HG03060 (cell line): ENCODE measurements at regions not wholly inside any gene's neighbourhood (a gene's known extent, or its start where the extent isn't known, plus 50 kb on each side); places are given as distances from the start of the nearest gene placed in this dataset.
A peak's percentile ranks its signal among the peaks of the same experiment; 100 is the strongest.

Source experiments
- ATAC-seq: cut with Tn5 transposase; IDR thresholded peaks from one replicate; pipeline ENCODE4 v1.9.1; 2021; ENCODE audit warnings: low read depth, moderate number of reproducible peaks; ENCODE audit not compliant: unreplicated experiment

DNA sequence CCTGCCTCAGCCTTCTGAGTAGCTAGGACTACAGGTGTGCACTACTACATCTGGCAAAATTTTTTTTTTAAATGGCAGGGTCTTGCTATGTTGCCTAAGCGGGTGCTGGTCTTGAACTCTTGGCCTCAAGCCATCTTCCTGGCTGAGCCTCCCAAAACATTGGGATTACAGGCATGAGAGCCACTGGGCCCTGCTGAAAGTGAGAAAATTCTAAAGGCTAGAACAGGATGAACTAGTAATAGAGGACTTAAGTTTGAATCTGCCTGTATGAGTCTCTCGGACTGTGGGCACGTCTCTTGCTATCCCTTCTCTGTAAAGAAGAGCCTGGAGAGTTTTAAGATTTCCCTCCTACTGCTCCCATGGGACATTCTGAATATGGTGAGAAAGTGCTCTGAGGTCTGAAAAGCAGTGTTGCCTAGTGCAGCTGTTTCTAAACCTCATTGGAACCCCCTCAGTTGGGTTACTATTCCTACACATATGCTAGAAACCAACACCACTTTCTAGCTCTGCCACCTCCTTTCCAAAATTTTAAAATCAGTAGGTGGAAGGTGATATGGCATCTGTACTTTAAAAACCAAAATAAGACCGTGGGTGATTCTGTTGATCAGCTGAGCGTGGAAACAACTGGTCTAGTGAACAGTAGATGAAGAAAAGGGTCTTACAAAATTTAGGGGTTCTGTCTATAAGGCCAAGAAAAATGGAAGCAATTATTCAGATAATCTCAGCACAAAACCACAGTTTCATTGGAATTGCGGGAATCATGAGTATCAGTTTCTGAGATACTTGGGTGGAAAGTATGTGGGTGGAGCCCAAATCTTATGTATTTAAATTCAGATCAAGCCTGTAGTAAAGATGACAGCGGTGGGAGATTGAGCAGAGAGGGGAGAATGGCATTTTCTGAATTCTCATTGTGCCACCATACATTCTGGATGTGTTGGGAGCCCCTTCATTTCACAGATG, 259.8 kb upstream of the CXCR4 start:
- no peak for ATAC-seq

- ATAC-seq = no peak
Measured at GRCh38 chr2:136376798-136377211, 258.9 kb upstream of the CXCR4 start.

- ATAC-seq = no peak
Measured at GRCh38 chr2:136376211-136376610, 258.3 kb upstream of the CXCR4 start.

DNA sequence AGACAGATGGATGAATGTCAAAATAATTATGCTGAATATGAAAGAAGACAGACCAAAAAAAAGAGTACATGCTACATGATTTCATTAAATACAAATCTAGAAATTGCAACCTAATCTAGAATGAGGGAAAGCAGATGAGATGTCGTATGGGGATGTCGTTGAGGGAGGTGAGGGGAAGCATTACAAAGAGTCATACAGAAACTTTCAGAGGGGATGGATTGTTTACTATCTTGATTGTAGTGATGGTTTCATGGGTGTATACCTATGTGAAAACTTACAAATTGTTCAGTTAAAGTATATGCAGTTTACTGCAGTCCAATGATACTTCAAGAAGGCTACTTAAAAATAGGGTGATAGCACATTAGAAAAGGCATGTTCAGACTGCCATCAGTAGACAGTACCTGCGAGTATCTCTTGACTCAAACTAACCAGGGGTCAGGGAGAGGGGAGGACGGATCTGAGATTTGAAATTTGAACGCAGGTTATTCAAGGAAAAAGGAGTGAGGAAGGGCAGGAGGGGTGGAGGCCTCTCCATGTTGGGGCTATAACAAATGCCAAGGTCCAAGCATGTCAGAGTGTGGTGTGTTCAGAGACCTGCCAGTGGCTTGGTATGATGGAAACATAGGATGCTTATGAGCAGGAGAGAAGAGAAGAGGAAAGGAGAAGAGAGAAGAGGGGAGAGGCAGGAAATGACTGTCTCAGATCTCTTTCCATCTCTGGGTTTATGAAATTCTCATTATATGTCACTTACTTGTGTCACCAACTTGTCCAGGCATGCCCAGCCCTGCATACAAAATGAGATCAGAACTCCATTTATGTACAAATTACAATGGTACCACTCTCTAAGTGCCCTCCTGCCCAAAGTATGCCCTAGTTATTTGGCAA, 257.3 kb upstream of the CXCR4 start:
- peak; percentile 40 for ATAC-seq

DNA sequence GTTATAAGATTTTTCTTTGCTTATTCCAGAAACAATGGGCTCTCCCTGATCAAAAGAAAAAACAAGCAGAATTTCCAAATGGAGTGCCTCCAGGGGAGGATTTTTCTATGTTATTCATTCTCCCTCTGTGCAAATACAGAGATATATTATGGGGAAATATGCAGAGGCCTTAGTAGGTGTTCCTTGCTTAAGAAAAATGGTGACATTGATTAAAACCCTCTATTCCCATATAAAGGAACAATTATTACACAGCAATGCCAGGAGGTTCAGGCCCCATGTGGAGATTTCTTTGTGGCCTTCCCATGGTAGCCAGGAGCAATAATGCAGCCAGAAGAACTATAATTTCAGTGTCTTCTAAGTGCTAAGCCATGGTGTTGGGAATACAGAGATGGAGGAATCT, 255.9 kb upstream of the CXCR4 start:
- no peak for ATAC-seq

GRCh38 chr2:136373029-136373428, 255.1 kb upstream of the CXCR4 start:
- no peak for ATAC-seq

GRCh38 chr2:136363900-136364299, 246.0 kb upstream of the CXCR4 start:
- no peak for ATAC-seq

- no peak for ATAC-seq
Measured at GRCh38 chr2:136363470-136363869, 245.5 kb upstream of the CXCR4 start.

GRCh38 chr2:136362676-136363390, 244.9 kb upstream of the CXCR4 start:
- ATAC-seq = peak; percentile 99

GRCh38 chr2:136361521-136361920, 243.6 kb upstream of the CXCR4 start:
- ATAC-seq = no peak

DNA sequence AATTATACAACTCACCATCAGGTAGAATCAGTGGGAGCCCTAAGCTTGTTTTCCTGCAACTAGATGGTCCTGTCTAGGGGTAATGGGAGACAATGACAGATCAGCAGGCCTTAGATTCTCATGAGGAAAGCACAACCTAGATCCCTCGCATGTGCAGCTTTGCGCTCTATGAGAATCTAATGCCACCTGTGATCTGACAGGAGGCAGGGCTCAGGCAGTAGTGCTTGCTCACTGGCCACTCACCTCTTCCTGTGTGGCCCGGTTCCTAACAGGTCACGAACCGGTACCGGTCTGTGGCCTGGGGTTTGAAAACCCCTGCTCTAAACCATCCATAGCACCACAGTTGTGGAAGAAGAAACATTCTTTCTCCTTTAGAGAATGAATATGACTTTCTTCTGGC, 242.8 kb upstream of the CXCR4 start:
- ATAC-seq = no peak

GRCh38 chr2:136359121-136359965, 241.4 kb upstream of the CXCR4 start:
- no peak for ATAC-seq

GRCh38 chr2:136358576-136358975, 240.6 kb upstream of the CXCR4 start:
- no peak for ATAC-seq

DNA sequence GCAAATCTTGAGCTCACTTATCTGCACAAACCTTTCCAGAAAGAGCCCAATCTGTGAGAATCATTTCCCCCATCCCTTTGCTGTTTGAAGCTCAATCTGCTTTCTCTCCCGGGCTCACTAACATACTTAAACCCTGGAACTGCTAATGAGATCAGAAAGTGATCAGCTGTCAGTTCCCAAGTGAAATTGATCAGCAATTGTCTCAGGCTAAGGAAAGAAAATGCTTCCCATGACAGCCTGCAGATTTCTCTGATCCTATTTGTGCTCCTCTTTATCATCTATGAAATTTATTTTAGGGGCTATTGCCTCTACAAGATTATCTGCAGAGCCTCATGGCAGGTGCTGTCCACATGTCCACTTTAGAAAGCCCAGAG, 239.0 kb upstream of the CXCR4 start:
- ATAC-seq = no peak

DNA sequence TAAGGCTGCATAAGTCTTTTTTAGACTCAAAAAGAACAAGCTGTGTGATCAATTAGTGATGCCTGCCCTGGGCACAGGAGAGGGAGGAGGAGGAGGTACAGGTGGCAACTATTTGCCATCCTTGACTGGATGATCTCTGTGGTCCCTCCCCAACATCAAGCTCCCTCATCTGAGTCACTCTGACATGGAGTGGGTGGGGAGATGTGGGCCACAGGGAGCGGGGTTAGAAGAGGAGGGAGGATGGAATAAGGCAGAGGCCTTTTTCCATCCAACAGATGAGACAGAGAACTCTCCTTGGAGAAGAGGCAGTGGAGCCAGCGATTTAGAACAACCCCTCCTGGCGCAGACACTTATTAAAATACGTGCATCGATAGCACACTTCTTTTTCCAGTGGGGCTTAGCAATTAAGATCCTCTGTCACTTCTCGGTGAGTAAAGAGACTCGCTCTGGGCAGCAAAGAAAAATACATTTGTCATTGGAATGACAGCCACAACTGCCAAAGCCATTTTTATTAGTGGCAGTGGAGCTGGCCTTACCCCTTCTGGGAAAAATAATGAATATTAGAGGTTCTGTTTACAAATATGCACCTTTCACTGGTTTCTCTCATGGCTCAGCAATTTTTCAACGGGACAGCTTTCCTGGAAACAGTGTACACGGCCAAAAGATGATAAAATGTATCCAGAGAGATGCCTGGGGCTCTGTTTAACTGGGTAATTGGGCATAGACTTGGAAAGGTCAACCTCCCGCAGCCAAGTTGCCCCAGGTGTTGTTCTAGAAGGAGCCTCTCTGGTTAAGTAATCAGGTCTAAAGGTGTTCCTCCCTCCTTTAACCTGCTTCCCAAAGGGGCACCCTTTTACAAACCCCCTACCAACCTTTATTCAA, 238.4 kb upstream of the CXCR4 start:
- ATAC-seq = no peak

DNA sequence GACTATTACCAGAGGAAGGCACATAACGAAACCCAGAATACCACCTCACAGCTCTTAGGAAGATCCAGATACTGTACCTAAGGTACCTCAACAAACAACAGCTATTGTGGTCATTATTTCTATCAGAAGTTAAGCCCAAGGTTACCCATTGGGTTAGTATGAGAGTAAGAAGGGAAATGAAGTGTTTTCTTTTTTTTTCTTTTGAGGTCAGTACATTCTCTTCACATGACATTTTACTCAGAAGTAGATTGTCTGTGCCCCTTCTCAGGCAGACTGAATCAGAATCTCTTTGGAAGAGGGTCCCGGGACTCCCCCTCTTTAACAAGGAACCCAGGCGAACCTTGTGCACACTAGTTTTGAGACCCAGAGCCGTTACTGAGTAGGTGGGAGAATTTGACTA, 233.7 kb upstream of the CXCR4 start:
- ATAC-seq = no peak

- no peak for ATAC-seq
Measured at GRCh38 chr2:136347981-136348380, 230.0 kb upstream of the CXCR4 start.

- no peak for ATAC-seq
Measured at GRCh38 chr2:136344339-136344738, 226.4 kb upstream of the CXCR4 start.

GRCh38 chr2:136342138-136342537, 224.2 kb upstream of the CXCR4 start:
- ATAC-seq = no peak
